ENCODE measurements at regions not wholly inside any gene's neighbourhood (a gene's known extent, or its start where the extent isn't known, plus 50 kb on each side); places are given as distances from the start of the nearest gene placed in this dataset.
"Not testable (repeated sequence)": the region's sequence is repeated elsewhere in the genome, so short reads cannot be mapped to it uniquely, and the experiment has no call there.

DNA sequence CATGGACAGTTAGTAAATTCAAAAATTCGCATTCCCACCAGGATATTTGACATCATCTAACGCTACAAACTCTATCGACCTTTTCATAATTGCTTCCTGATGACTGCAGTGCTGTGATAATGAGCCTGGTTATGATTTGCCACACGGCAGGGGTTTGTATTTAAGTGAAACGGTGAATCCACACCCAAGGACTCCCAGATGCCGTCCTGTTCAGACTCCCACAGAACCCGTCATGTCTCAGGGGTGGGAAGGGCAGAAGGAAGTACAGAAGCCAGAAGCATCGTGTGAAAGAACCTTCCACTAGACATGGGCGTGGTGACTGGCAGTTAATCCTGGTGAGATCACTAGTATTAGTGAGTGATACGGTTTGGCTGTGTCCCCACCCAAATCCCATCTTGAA is 91.2 kb upstream of the TMEM18 start:
- no peak overlapping the region for H3K27ac ChIP-seq

DNA sequence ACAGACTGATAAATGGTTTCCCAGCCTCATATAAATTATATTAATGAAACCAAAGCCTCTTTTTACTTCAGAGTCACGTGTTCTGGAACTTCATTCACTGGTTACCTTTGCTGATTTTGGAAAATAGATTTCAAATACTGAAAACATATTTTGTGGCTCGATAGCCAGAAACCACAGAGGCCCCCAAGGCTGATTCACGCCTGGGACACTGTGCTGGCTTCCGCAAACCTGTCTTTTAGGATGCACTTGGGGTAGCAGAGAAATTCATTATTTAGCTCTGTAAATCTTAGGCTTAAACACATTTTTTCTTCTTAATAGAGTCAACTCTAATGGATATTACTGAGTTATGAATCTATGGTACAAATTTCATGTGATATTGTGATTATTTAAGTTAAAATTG is 90.7 kb upstream of the TMEM18 start:
- H3K27ac ChIP-seq = no peak overlapping the region
- no peak for DNase-seq (ENCODE audit: low read depth, low spot score)

More for the DNA sequence above, 91.2 kb upstream of the TMEM18 start:
- DNase-seq (ENCODE audit: low read depth, low spot score) = no peak

DNA sequence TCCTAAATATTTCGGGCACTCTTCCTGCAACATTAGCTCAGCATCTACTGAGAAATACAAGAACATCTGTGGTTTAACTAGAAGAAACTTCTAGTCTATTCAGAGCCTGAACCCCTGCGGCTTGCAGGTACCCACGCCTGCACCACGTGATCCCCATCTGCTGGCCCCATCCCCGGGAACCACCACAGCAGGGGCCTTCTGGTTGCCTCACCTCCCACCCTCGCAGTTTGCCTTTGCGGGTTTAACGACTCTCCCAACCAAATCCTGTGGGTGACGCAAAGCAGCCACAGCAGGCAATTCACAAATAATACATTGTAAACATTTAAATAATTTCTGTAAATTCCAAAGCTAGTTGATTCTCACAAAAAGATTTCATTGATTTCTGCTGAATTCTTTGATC is 90.2 kb upstream of the TMEM18 start:
- DNase-seq (ENCODE audit: low read depth, low spot score) = no peak
- no peak overlapping the region for H3K27ac ChIP-seq

DNA sequence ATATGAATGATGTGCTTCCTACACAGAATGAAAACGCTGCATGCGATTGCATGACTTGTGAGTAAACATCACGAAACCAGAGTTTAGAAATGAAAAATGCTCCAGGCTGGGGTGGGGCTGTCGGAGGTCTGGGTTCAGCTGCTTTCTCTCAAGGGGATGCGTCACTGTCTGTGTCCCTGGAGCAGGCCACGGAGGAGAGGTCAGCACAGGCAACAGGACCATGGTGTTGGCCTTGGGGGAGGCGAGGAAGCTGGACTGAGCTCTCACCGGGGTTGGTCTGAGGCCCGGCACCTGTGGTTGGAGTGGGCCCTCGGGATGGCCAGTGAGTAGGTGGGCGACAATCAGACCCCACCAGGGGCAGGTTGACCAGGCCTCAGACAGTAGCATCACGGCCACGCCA is 89.0 kb upstream of the TMEM18 start:
- H3K27ac ChIP-seq = no peak overlapping the region
- DNase-seq (ENCODE audit: low read depth, low spot score) = no peak

DNA sequence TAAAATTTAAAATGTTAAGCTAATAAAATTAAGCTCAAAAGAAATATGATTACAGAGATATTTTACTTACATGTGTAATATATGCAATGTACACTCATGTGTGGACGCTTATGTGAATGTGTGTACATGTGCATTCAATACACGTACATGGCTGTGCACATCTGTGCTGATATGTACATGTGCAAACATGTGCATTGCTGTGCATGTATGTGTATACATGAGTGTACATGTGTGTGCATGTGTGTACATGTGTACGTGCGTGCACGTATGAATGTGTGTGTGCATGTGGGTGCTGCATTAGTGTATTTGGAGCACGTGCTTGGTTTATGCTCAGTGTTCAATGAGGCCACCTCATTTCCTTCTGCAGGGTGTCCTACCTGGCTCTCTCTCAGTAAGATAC is 88.2 kb upstream of the TMEM18 start:
- DNase-seq (ENCODE audit: low read depth, low spot score) = no peak
- no peak overlapping the region for H3K27ac ChIP-seq

DNA sequence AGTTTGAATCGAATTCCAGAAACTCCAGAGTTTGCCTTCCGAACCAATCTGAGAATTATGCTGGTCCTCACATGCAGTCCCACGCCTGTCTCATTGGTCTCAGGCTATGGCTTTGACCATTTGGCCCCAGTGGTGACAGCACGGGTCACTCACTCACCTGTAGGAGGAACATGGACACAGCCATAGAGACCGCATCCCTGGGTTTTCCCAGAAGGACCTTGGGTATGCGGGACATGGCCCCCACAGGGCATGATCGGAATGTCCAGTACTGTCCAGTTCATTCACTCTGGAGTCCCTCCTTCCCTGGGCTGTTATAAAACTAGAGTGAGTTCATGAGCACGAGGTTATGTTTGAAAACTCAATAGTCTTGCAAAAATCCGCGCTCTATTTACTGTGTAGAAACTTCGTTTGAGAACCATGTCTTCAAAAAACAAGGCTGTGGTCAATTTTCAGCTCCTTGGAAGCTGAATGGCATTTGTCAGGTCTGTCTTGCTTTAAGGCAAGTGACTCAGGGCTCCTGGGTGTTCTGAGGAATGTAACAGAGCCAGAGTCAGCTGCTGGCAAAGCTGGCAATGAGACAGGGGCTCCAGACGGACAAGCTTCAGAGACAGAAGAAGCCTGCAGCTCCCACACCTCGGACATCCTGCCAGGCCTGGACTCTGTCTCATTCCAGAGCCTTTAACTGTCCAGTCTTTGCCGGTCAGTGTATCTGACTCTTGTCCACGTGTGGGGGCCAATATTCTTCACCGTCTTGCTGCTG is 86.7 kb upstream of the TMEM18 start:
- DNase-seq (ENCODE audit: low read depth, low spot score) = no peak
- no peak overlapping the region for H3K27ac ChIP-seq

DNA sequence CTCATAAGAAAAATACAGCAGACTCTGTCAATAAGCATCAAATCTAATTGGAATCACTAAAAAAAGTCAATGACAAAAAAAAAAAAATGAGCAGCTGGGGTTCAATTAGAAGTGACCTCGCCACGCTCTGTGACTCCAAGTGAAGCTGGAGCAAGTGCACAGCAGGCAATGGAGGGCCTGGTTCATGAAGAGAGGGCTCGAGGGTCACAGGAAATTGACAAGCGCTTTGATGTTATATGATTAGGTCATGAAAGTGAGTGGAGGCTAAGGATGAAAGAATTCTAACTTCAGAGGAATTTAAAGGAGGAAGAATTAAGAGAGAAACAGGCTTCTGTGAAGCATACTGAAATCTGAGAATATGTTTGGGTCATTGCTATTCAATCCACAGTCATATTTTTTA is 85.4 kb upstream of the TMEM18 start:
- no peak for DNase-seq (ENCODE audit: low read depth, low spot score)

DNA sequence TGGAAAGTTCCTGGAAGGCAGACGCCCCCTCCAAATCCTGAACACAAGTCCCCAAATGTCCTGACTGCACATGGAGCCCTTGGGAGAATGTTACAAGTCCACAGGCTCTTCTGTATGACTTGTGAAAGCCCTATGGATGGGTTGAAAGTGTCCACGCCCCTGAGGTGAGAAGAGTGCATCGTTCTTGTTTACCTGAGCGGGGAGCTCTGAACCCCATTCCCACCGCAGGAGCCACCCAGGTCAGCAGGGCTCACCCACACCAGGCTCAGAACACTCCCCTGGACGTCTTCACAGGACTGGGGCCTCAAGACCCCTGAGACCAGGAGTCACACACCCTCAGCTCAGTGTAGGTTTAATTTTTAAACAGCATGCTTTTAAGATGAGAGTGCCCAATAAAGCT is 84.2 kb upstream of the TMEM18 start:
- H3K27ac ChIP-seq = no peak overlapping the region
- DNase-seq (ENCODE audit: low read depth, low spot score) = no peak

More for the DNA sequence above, 85.4 kb upstream of the TMEM18 start:
- no peak overlapping the region for H3K27ac ChIP-seq

DNA sequence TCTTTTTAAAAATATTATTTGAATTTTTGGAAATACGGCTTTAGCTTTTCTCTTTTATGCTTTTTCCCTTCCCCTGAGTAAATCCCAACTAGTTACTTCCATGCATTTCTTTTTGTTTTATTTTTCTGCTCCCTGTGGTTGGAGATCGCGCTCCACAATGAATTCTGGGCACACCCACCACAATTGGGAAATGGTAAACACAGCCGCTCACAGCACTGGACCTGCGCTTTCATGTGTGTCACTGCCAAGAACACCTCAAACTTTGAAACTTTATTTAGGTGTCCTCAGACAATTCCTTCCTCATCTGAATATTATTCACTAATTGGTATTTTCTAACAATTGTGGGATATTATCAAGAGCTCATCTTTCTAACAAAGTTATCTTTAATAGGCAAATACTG is 82.8 kb upstream of the TMEM18 start:
- no peak overlapping the region for H3K27ac ChIP-seq
- DNase-seq (ENCODE audit: low read depth, low spot score) = no peak

DNA sequence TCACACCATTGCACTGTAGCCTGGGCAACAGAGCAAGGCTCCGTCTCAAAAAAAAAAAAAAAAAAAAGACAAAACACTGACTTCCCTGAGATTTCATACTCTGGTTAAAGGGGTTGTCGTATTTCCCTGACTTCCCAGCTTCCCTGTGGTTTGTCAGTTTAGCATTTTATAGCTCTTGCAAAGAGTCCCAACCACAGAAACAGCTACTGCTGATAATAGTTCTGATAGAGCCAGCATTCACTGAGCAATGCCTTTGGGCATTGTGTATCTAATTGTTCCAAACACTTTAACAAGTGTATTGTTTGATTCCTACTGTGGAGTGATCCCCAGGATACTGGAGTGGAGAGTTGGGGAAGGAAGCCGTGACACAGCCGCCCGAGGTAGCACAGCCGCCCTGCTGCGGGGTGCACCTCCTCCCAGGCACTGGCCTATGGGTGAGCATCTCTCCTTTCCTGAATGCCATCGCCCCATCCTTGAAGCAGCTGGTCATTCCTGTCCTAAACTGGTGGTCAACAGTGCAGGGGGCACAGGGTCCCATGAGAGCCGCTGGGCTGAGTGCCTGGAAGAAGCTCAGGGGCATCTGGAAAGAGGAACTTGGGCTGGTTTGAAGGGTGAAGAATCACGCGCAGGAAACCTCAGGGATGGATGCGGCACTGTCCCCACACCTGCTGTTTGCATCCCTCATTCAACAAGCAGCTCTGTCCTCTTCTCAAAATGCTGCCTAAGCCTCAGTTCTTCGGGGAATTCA is 81.0 kb upstream of the TMEM18 start:
- no peak overlapping the region for H3K27ac ChIP-seq
- DNase-seq (ENCODE audit: low read depth, low spot score) = no peak

DNA sequence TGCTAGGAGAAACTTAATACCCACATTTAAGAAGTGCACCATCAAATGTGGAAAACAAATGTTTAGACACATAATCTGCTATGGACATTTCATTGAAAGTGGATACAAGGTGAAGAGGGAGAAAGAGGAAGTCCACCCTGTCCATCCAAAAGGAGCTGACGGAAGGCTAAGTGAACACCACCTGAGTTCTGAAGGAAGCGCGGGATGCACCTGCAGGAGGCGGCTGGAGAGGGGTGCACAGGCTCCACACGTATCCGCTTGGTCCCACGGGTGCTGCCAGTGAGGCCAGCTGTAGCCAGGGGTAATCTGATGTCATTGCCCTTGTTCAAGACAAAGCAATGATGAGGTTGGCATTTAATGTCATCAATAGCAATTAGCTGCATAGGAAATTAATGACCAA is 75.9 kb upstream of the TMEM18 start:
- H3K27ac ChIP-seq = no peak overlapping the region
- no peak for DNase-seq (ENCODE audit: low read depth, low spot score)

DNA sequence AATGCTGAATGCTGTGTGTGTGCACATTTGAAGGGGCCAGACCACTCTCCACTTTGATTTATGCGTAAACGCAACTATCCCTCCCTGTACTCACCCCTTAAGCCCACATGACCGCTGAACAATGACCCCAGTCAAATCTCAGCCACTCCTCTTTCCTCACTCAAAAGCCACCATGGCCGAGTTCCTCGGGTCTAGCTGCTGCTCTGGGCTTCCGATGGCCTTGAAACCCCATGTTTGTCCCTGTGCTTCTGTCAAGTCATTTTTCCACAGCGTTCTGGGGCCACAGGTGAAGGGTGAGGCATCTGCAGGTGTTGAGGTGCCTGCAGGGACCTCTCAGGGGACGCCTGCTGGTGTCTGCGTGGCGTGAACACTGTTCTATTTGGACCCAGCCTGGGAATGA is 74.3 kb upstream of the TMEM18 start:
- no peak overlapping the region for H3K27ac ChIP-seq
- DNase-seq (ENCODE audit: low read depth, low spot score) = no peak

DNA sequence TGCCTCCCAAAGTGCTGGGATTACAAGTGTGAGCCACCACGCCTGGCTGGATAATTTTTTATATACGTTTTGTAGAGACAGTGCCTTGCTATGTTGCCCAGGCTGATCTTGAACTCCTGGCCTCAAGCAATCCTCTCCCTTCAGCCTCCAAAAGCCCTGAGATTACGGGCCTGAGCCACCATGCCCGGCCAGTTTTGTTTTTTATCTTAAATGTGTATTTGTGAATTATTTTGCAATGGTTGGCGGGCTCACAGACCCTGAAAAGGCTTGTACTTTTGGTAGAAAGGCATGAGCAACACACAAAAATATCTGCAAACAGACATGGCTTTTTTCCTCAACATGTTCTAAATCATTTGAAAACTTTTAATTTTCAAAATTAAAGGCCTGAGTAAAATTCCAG is 73.4 kb upstream of the TMEM18 start:
- H3K27ac ChIP-seq = no peak overlapping the region
- DNase-seq (ENCODE audit: low read depth, low spot score) = no peak

DNA sequence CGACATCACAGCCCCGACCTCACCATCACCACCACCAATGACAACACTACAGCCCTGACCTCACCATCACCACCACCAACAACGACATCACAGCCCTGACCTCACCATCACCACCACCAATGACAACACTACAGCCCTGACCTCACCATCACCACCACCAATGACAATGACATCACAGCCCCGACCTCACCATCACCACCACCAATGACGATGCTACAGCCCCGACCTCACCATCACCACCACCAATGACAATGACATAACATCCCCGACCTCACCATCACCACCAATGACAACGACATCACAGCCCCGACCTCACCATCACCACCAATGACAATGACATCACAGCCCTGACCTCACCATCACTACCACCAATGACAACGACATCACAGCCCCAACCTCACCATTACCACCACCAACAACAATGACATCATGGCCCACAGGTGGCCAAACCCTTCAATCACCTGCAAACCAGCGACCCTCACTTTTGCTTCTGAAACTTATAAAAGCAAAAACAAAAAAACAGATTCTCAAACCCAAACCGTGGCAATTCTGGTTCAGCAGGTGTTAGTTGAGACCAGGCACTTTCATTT is 70.7 kb upstream of the TMEM18 start:
- H3K27ac ChIP-seq = no peak overlapping the region
- no peak for DNase-seq (ENCODE audit: low read depth, low spot score)

DNA sequence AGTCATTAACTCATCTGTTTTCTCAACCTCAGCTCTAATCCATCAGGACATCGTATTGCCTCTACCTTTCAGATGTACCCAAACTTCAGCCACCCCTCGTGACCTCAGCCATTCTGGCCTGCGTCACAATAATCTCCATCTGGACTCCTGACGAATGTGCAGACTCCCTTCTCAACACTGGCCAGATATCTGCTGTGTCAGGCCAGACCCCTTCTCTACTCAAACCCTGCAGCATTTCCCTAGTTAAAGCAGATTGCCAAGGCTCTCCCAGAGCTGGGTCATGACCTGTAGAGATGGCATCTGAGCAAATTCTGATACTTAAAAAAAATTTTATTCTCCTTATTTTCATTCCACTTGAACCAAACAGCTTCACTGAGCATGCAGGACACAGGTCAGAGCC is 69.5 kb upstream of the TMEM18 start:
- H3K27ac ChIP-seq = no peak overlapping the region
- DNase-seq (ENCODE audit: low read depth, low spot score) = no peak

DNA sequence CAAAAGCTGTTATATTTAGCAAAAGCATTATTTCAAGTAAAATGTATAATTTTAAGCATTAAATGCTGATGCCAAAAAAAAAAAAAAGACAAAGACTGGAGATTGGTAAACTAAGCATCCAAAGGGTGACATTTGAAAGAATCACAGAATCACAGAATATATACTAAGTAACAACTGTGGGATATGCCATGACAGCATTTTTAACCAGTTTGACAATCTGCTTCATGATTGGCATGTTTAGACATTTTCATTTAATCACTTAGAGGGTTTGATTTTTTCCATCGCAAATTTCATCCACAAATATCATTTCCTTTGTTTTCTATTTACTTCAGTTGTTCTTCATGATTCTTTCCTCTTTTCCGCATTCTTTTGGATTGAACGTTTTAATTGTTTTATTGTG is 66.9 kb upstream of the TMEM18 start:
- no peak for DNase-seq (ENCODE audit: low read depth, low spot score)
- no peak overlapping the region for H3K27ac ChIP-seq

DNA sequence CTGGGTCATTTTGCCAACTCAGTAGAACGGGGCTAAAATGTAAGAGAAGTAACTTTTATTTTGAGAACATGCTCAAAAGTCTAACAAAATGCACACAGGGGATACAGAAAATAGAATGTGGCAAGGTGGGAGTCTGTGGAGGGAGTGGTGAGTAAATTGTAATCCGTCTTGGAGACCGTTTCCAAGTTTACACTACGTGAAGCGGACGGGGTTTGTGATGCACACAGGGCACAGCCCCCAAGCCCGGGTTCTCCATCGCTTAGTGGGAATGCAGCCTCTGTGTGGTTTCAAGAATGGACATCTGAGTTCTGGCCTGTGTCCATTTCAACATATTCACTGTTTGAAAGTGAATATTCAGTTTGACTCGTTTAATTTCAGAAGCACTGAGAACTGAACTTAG is 65.0 kb upstream of the TMEM18 start:
- H3K27ac ChIP-seq = no peak overlapping the region
- no peak for DNase-seq (ENCODE audit: low read depth, low spot score)

DNA sequence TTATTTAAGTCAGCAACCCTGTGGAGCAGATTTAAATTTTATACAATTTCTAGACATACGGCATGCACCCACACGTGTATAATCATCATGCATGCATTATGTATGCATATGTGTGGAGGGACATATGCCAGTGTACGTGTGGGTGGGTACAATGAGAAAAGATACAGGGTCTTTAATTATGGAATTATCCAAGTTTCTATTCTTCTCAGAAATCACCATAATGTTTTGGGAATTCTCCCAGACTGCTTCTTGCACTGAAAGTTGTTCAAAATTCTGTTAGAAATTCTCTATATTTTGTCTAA is 63.9 kb upstream of the TMEM18 start:
- no peak for DNase-seq (ENCODE audit: low read depth, low spot score)
- H3K27ac ChIP-seq = no peak overlapping the region

DNA sequence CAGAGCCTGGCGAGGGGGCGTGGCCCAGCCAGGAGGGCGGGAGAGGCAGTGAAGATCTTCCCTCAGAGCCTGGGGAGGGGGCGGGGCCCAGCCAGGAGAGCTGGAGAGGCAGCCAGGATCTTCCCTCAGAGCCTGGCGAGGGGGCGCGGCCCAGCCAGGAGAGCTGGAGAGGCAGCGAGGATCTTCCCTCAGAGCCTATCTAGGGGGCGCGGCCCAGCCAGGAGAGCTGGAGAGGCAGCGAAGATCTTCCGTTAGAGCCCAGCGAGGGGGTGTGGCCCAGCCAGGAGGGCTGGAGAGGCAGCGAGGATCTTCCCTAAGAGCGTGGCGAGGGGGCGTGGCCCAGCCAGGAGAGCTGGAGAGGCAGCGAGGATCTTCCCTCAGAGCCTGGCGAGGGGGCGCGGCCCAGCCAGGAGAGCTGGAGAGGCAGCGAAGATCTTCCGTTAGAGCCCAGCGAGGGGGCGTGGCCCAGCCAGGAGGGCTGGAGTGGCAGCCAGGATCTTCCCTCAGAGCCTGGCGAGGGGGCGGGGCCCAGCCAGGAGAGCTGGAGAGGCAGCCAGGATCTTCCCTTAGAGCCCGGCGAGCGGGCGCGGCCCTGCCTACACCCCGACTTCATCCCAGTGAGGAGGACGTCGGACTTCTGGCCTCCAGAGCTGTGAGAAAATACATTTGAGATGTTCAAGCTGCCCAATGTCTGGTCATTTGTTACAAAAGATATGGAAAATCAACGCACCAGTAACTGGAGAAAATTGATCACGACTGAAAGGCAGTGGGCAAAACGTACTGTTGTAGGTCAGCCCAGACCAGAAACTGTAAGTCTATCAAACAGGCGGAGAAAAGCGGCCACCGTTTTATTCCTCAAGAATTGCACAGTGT is 63.4 kb upstream of the TMEM18 start:
- peak; percentile 60 for DNase-seq (ENCODE audit: low read depth, low spot score)
- H3K27ac ChIP-seq = not testable (repeated sequence)

DNA sequence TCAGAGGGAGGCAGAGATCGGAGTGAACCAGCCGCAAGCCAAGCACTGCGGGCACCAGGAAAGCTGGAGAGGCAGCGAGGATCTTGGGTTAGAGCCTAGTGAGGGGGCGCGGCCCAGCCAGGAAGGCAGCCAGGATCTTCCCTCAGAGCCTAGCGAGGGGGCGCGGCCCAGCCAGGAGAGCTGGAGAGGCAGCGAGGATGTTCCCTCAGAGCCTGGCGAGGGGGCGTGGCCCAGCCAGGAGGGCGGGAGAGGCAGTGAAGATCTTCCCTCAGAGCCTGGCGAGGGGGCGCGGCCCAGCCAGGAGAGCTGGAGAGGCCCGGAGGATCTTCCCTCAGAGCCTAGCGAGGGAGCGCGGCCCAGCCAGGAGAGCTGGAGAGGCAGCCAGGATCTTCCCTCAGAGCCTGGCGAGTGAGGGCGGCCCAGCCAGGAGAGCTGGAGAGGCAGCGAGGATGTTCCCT is 62.7 kb upstream of the TMEM18 start:
- not testable (repeated sequence) for DNase-seq (ENCODE audit: low read depth, low spot score); H3K27ac ChIP-seq

DNA sequence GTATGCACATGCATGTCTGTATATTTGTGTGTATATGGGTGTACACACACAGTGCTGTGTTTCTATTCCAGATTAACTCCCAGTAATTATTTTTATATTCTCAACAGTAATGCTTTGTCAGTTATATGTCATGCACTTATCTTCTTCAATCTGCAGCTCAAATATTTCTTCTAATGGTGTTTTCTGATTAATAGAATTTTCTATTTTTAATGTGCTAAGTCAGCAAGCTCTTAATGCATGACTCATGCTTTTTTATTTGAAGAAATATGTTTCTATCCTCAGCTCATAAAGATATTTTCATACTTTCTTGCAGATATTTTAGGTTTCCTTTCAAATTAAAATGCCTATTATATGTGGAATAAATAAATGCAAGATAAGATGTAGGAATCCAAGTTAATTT is 59.7 kb upstream of the TMEM18 start:
- no peak for DNase-seq (ENCODE audit: low read depth, low spot score)

More for the DNA sequence above, 59.7 kb upstream of the TMEM18 start:
- H3K27ac ChIP-seq = no peak overlapping the region
